ENCODE measurements at regions not wholly inside any gene's neighbourhood (a gene's known extent, or its start where the extent isn't known, plus 50 kb on each side); places are given as distances from the start of the nearest gene placed in this dataset.

DNA sequence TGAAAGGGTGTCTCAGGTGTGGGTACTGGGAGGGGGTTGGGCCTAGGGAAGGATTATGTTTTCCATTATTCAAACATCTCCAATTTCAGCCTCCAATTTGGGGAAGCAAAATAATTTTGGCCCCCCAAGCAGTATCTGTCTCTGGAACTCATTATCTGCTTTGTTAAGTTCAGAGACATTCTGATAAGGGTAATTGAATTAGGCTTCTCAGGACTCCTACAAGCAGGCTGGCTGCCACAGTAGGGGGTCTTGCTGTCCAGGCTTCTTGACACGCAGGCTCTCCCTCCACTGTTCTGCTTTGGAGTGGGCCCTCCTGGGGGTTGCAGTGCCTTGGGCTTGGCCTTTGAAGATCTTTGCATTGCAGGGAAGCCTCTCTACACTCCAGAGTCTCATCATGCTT lies 108.1 kb upstream of the SIX2 start:
- TF ChIP-seq, protein P1, sequence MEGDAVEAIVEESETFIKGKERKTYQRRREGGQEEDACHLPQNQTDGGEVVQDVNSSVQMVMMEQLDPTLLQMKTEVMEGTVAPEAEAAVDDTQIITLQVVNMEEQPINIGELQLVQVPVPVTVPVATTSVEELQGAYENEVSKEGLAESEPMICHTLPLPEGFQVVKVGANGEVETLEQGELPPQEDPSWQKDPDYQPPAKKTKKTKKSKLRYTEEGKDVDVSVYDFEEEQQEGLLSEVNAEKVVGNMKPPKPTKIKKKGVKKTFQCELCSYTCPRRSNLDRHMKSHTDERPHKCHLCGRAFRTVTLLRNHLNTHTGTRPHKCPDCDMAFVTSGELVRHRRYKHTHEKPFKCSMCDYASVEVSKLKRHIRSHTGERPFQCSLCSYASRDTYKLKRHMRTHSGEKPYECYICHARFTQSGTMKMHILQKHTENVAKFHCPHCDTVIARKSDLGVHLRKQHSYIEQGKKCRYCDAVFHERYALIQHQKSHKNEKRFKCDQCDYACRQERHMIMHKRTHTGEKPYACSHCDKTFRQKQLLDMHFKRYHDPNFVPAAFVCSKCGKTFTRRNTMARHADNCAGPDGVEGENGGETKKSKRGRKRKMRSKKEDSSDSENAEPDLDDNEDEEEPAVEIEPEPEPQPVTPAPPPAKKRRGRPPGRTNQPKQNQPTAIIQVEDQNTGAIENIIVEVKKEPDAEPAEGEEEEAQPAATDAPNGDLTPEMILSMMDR (IDR thresholded peaks at IDR 0.05), result no peak
- no peak for TF ChIP-seq POLR2A (IDR thresholded peaks at IDR 0.05)

Data from tibial nerve (tissue), 3 donors.